Smooth muscle cell (in vitro differentiated cells): ENCODE measurements at regions not wholly inside any gene's neighbourhood (a gene's known extent, or its start where the extent isn't known, plus 50 kb on each side); places are given as distances from the start of the nearest gene placed in this dataset.

Experiments used
- DNase-seq: peaks from one replicate; lab custom pipeline; 2025; ENCODE audit not compliant: unreplicated experiment; lab: John Stamatoyannopoulos, UW
- H2AFZ ChIP-seq: fragments of 200-600 bp; sonication (generic); 2 replicates; pipeline ENCODE4 v1.6.0; 2016; ENCODE audit warnings: antibody characterized with exemption, low read depth, mild to moderate bottlenecking
- H3F3A ChIP-seq: fragments of 200-600 bp; sonication (generic); 2 replicates; pipeline ENCODE4 v1.6.0; 2017; ENCODE audit warnings: antibody characterized with exemption, low read depth
- H3K27ac ChIP-seq: fragments of 200-600 bp; sonication (generic); 2 replicates; pipeline ENCODE4 v1.5.1; 2016; ENCODE audit warnings: low read depth, mild to moderate bottlenecking
- H3K27me3 ChIP-seq: fragments of 200-600 bp; sonication (generic); 2 replicates; pipeline ENCODE4 v1.6.1; 2016; ENCODE audit warnings: low read depth, mild to moderate bottlenecking
- H3K36me3 ChIP-seq: fragments of 200-600 bp; sonication (generic); 2 replicates; pipeline ENCODE4 v1.5.1; 2016; ENCODE audit warnings: low read depth
- H3K4me1 ChIP-seq: fragments of 200-600 bp; sonication (generic); 2 replicates; pipeline ENCODE4 v1.5.1; 2016; ENCODE audit warnings: low read depth
- H3K4me2 ChIP-seq: fragments of 200-600 bp; sonication (generic); 2 replicates; pipeline ENCODE4 v1.6.0; 2016; ENCODE audit warnings: mild to moderate bottlenecking
- H3K4me3 ChIP-seq: fragments of 200-600 bp; sonication (generic); 2 replicates; pipeline ENCODE4 v1.5.1; 2016; ENCODE audit warnings: mild to moderate bottlenecking
- H3K79me2 ChIP-seq: fragments of 200-600 bp; sonication (generic); 2 replicates; pipeline ENCODE4 v1.6.0; 2016; ENCODE audit warnings: low read depth, mild to moderate bottlenecking
- H3K9ac ChIP-seq: fragments of 200-600 bp; sonication (generic); 2 replicates; pipeline ENCODE4 v1.6.0; 2016; ENCODE audit warnings: low read depth
- H3K9me3 ChIP-seq: fragments of 200-600 bp; sonication (generic); replicated peaks from 2 replicates; pipeline ENCODE4 v1.5.1; 2016; ENCODE audit warnings: low read depth
- H4K20me1 ChIP-seq: fragments of 200-600 bp; sonication (generic); 2 replicates; pipeline ENCODE4 v1.6.0; 2016; ENCODE audit warnings: low read depth
- CTCF ChIP-seq: fragments of 200-600 bp; sonication (generic); IDR thresholded peaks from 2 replicates; pipeline ENCODE4 v1.5.1; 2017; ENCODE audit warnings: borderline replicate concordance, mild to moderate bottlenecking, antibody characterized with exemption; ENCODE audit not compliant: insufficient read depth, poor library complexity, severe bottlenecking
- WGBS: methylation state at CpG from one replicate; pipeline ENCODE4 v1.1.7; 2016; ENCODE audit warnings: low lambda C conversion rate; 5-methylcytosine and 5-hydroxymethylcytosine counted together

- H2AFZ ChIP-seq, result no peak overlapping the region
- no peaks in the 10 kb centered on the region for H3K4me1 ChIP-seq
- no peak overlapping the region for H3K4me2 ChIP-seq
- no peak overlapping the region for H3K9ac ChIP-seq
- no peaks in the 10 kb centered on the region for H3K36me3 ChIP-seq
- no peak overlapping the region for H3K4me3 ChIP-seq
- no peaks in the 10 kb centered on the region for H3F3A ChIP-seq
- H3K9me3 ChIP-seq, result no peaks in the 10 kb centered on the region
- WGBS, result 81% methylated on average over 9 of the region's 9 CpGs
- H3K79me2 ChIP-seq, result no peaks in the 10 kb centered on the region
- no peak for TF ChIP-seq CTCF
- H3K27ac ChIP-seq, result no peak overlapping the region
- H4K20me1 ChIP-seq, result no peaks in the 10 kb centered on the region
- DNase-seq, result no peak
- no peaks in the 10 kb centered on the region for H3K27me3 ChIP-seq
These were observed 685.0 kb downstream of the MATN1 start for GRCh38 chr1:30038134-30039025.

- 90% methylated on average over 10 of the region's 10 CpGs for WGBS
- Histone ChIP-seq H3K27me3 (no peaks in the 10 kb centered on the region), H3K27ac (no peak overlapping the region), H3K36me3 (no peaks in the 10 kb centered on the region), H3K9ac (no peak overlapping the region), H4K20me1 (no peaks in the 10 kb centered on the region), H3K4me1 (no peaks in the 10 kb centered on the region), H3K4me2 (no peak overlapping the region), H3K9me3 (no peaks in the 10 kb centered on the region), H2AFZ (no peak overlapping the region), H3F3A (no peaks in the 10 kb centered on the region), H3K79me2 (no peaks in the 10 kb centered on the region), H3K4me3 (no peak overlapping the region)
- no peak for DNase-seq
- TF ChIP-seq CTCF, result no peak
These were observed 685.9 kb downstream of the MATN1 start for GRCh38 chr1:30037251-30038118.

- Histone ChIP-seq H3K4me2 (no peak overlapping the region), H3K9me3 (no peaks in the 10 kb centered on the region), H2AFZ (no peak overlapping the region), H3F3A (no peaks in the 10 kb centered on the region), H4K20me1 (no peaks in the 10 kb centered on the region), H3K4me1 (no peaks in the 10 kb centered on the region), H3K9ac (no peak overlapping the region), H3K27ac (no peak overlapping the region), H3K4me3 (no peak overlapping the region), H3K36me3 (no peaks in the 10 kb centered on the region), H3K27me3 (no peaks in the 10 kb centered on the region), H3K79me2 (no peaks in the 10 kb centered on the region)
- TF ChIP-seq CTCF, result no peak
- DNase-seq, result no peak
These were observed 686.7 kb downstream of the MATN1 start for GRCh38 chr1:30036666-30037065.
